OCI-LY7 (cell line): ENCODE measurements at regions not wholly inside any gene's neighbourhood (a gene's known extent, or its start where the extent isn't known, plus 50 kb on each side); places are given as distances from the start of the nearest gene placed in this dataset.
"Not testable (repeated sequence)": the region's sequence is repeated elsewhere in the genome, so short reads cannot be mapped to it uniquely, and the experiment has no call there.

ENCODE experiments used
- CTCF ChIP-seq: fragments of 200-600 bp; sonication (generic); conservative IDR thresholded peaks from 2 replicates; pipeline ENCODE4 v1.5.1; 2014; ENCODE audit warnings: mild to moderate bottlenecking, antibody characterized with exemption, low read length, moderate library complexity, mixed read lengths
- EZH2phosphoT487 ChIP-seq: fragments of 200-600 bp; sonication (generic); IDR thresholded peaks from 2 replicates; pipeline ENCODE4 v1.6.1; 2018; ENCODE audit warnings: low read depth, borderline replicate concordance, mild to moderate bottlenecking, mixed run types, antibody characterized with exemption, low read length, moderate library complexity, mixed read lengths

- not testable (repeated sequence) for TF ChIP-seq CTCF, EZH2phosphoT487
Measured at GRCh38 chr11:3512751-3513150, 129.0 kb downstream of the ART5 start.
